ENCODE measurements at regions not wholly inside any gene's neighbourhood (a gene's known extent, or its start where the extent isn't known, plus 50 kb on each side); places are given as distances from the start of the nearest gene placed in this dataset.

GRCh38 chr2:105181282-105181681 lies 60.3 kb upstream of the GPR45 start:
- no peak for TF ChIP-seq CTCF (IDR thresholded peaks at IDR 0.05; ENCODE audit: control insufficient read depth, insufficient read depth, low read depth, low read length, missing control alignments)
- no peak overlapping the region for H3K4me3 ChIP-seq (ENCODE audit: control insufficient read depth, low read depth, low read length)
- no peak for DNase-seq (ENCODE audit: low read depth)

- no peak for DNase-seq (ENCODE audit: low read depth)
- no peak for TF ChIP-seq CTCF (IDR thresholded peaks at IDR 0.05; ENCODE audit: control insufficient read depth, insufficient read depth, low read depth, low read length, missing control alignments)
- no peak overlapping the region for H3K4me3 ChIP-seq (ENCODE audit: control insufficient read depth, low read depth, low read length)
Observed at GRCh38 chr2:105183555-105184323, 57.8 kb upstream of the GPR45 start.

GRCh38 chr2:105184420-105184819 lies 57.1 kb upstream of the GPR45 start:
- TF ChIP-seq CTCF (IDR thresholded peaks at IDR 0.05; ENCODE audit: control insufficient read depth, insufficient read depth, low read depth, low read length, missing control alignments): no peak
- no peak for DNase-seq (ENCODE audit: low read depth)

GRCh38 chr2:105186967-105187498 lies 54.5 kb upstream of the GPR45 start:
- TF ChIP-seq CTCF (IDR thresholded peaks at IDR 0.05; ENCODE audit: control insufficient read depth, insufficient read depth, low read depth, low read length, missing control alignments): no peak
- DNase-seq (ENCODE audit: low read depth): no peak
- no peak overlapping the region for H3K4me3 ChIP-seq (ENCODE audit: control insufficient read depth, low read depth, low read length)

More at GRCh38 chr2:105184420-105184819, 57.1 kb upstream of the GPR45 start:
- H3K4me3 ChIP-seq (ENCODE audit: control insufficient read depth, low read depth, low read length): no peak overlapping the region

- DNase-seq (ENCODE audit: low read depth): no peak
- H3K4me3 ChIP-seq (ENCODE audit: control insufficient read depth, low read depth, low read length): no peak overlapping the region
- TF ChIP-seq CTCF (IDR thresholded peaks at IDR 0.05; ENCODE audit: control insufficient read depth, insufficient read depth, low read depth, low read length, missing control alignments): no peak
Observed at GRCh38 chr2:105187531-105187930, 54.0 kb upstream of the GPR45 start.

GRCh38 chr2:105188343-105188742 lies 53.2 kb upstream of the GPR45 start:
- no peak for TF ChIP-seq CTCF (IDR thresholded peaks at IDR 0.05; ENCODE audit: control insufficient read depth, insufficient read depth, low read depth, low read length, missing control alignments)
- no peak for DNase-seq (ENCODE audit: low read depth)
- H3K4me3 ChIP-seq (ENCODE audit: control insufficient read depth, low read depth, low read length): no peak overlapping the region

All from AG09309 (cell line).